Thymus (tissue), 11 donors: ENCODE measurements at regions not wholly inside any gene's neighbourhood (a gene's known extent, or its start where the extent isn't known, plus 50 kb on each side); places are given as distances from the start of the nearest gene placed in this dataset.
A peak's percentile ranks its signal among the peaks of the same experiment; 100 is the strongest.

Source experiments
- DNase-seq, 9 donors: peaks; one replicate each; pipeline ENCODE4 v3.0.0-alpha.2; 2013; ENCODE audit warnings: low spot score in 9 of 9, low read depth in 6 of 9, missing footprints in 1 of 9
- H3K27ac ChIP-seq, 2 donors: one replicate each; pipeline ENCODE4 v1.5.1; 2013; ENCODE audit warnings: control low read depth in 1 of 2, low read depth in 1 of 2, low read length in 1 of 2, mild to moderate bottlenecking in 1 of 2, moderate library complexity in 1 of 2
- H3K27me3 ChIP-seq, 2 donors: one replicate each; pipeline ENCODE4 v1.5.1; 2013; ENCODE audit warnings: low read length in 1 of 2; ENCODE audit not compliant: control insufficient read depth in 2 of 2, insufficient read depth in 1 of 2
- H3K36me3 ChIP-seq, 2 donors: one replicate each; pipeline ENCODE4 v1.5.1; 2013; ENCODE audit warnings: low read length in 1 of 2, mild to moderate bottlenecking in 1 of 2, moderate library complexity in 1 of 2; ENCODE audit not compliant: control insufficient read depth in 2 of 2, insufficient read depth in 2 of 2
- H3K4me1 ChIP-seq, 2 donors: one replicate each; pipeline ENCODE4 v1.5.1; 2013; ENCODE audit warnings: low read length in 2 of 2; ENCODE audit not compliant: control insufficient read depth in 2 of 2, insufficient read depth in 2 of 2
- H3K4me3 ChIP-seq, 2 donors: one replicate each; pipeline ENCODE4 v1.5.1; 2013; ENCODE audit warnings: low read length in 2 of 2, control low read depth in 1 of 2, mild to moderate bottlenecking in 1 of 2
- H3K9me3 ChIP-seq, 2 donors: one replicate each; pipeline ENCODE4 v1.5.1; 2013; ENCODE audit warnings: low read length in 1 of 2, mild to moderate bottlenecking in 1 of 2; ENCODE audit not compliant: control insufficient read depth in 2 of 2, insufficient read depth in 1 of 2
- WGBS: extraction: QIAGEN DNeasy Blood & Tissue Kit; methylation state at CpG from one replicate; pipeline ENCODE4 v1.1.7; 2013; 5-methylcytosine and 5-hydroxymethylcytosine counted together
- donor health status: healthy.

DNA sequence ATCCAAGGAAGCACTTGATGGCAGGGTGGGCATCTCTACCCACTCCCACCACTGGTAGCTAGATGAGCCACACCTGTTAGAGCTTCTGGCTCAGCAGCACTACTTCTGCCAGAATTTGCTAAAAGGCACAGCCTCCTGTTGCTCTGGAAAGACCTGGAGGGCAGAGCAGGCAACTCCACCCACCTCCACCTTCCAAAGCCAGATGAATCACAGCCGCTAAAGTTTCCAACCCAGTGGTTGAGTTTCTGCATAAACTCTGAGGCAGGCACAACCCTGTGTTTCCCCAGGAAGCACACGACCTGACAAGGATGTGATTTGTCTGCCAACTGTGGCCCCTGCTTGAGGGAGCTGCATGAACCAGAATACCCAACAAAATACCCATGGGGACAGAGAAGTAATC, 111.6 kb upstream of the GCFC2 start:
- H3K4me1 ChIP-seq: no peaks in the 10 kb centered on the region
- H3K36me3 ChIP-seq: no peaks in the 10 kb centered on the region
- DNase-seq: no peak
- no peaks in the 10 kb centered on the region for H3K27me3 ChIP-seq
- peaks cover 0 to 6% of the 10 kb centered on the region in 2 donors for H3K9me3 ChIP-seq
- WGBS: 77% methylated on average over 2 of the region's 2 CpGs
- H3K4me3 ChIP-seq: no peak overlapping the region
- H3K27ac ChIP-seq: no peak overlapping the region

GRCh38 chr2:75820693-75821092, 110.0 kb upstream of the GCFC2 start:
- Histone ChIP-seq H3K4me3 (no peak overlapping the region), H3K36me3 (no peaks in the 10 kb centered on the region), H3K4me1 (no peaks in the 10 kb centered on the region), H3K9me3 (peaks cover 0 to 6% of the 10 kb centered on the region in 2 donors), H3K27ac (no peak overlapping the region), H3K27me3 (no peaks in the 10 kb centered on the region)
- DNase-seq: no peak
- 91% methylated on average over 3 of the region's 3 CpGs for WGBS

DNA sequence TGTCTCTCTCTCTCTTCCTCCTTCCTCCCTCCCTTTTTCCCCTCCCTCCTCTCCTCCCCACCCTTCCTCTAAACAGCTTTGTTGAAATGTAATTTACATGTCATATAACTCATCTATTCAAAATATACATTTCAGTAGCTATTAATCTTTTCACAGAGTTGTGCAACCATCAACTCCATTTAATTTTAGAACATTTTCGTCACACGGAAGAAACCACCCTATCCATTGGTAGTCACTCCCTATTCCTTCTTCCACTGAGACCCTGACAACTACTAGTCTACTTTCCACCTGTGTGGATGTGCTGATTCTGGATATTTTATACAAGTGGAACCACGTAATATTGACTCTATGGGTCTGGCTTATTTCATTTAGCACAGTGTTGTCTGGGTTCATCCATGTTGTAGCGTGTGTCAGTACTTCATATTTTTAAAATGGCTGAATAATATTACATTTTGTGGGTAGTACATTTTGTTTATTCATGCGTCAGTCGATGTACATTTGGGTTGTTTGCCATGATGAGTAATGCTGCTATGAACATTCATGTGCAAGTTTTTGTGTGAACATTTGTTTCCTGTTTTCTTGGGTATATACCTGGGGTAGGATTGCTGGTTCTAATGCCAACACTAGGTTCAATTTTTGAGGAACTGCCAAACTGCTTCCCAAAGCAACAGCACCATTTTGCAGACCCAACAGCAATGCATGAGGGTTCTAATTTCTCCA, 100.1 kb upstream of the GCFC2 start:
- no peaks in the 10 kb centered on the region for H3K4me1 ChIP-seq
- no peaks in the 10 kb centered on the region for H3K27me3 ChIP-seq
- WGBS: 88% methylated on average over 6 of the region's 6 CpGs
- no peaks in the 10 kb centered on the region for H3K9me3 ChIP-seq
- H3K4me3 ChIP-seq: no peak overlapping the region
- H3K36me3 ChIP-seq: no peaks in the 10 kb centered on the region
- no peak overlapping the region for H3K27ac ChIP-seq
- DNase-seq: no peak

DNA sequence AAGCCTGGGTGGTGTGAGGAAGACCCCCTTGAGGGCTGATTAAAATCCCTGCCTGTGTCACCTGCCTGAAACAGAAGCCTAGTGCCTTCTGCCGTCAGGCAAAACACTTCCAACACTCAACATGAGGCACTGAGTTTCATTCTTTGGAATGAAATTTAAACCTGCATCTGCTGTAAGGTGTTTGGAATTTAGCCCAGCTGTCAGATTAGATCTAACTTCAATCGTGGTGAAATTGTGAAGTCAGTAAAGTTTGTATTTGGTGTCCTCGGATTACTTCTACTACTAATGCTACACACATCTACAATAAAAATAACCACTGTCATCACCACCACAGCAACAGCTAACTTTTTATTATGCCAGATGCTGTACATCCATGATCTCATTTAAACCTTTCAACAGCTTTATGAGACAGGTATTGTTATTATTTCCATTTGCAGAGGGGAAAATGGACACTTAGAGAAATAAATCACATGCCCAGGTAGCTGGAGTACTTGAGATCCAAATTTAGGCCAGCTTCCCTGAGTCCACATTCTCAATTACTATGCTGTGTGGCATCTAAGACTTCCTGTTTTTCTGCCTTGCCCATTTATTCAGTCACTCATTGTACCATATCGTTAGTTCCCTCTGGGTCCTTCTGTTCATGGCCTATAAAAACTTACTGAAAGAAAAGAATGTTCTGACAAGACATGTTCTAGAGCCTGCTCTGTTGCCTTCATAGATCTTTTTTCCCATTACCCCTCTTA, 98.2 kb upstream of the GCFC2 start:
- Histone ChIP-seq H3K36me3 (no peaks in the 10 kb centered on the region), H3K9me3 (no peaks in the 10 kb centered on the region), H3K27ac (no peak overlapping the region), H3K4me3 (no peak overlapping the region), H3K4me1 (no peaks in the 10 kb centered on the region), H3K27me3 (no peaks in the 10 kb centered on the region)
- 73% methylated on average over 4 of the region's 4 CpGs for whole genome bisulfite sequencing
- DNase-seq: peak in 1 of 9 donors; percentile 14

DNA sequence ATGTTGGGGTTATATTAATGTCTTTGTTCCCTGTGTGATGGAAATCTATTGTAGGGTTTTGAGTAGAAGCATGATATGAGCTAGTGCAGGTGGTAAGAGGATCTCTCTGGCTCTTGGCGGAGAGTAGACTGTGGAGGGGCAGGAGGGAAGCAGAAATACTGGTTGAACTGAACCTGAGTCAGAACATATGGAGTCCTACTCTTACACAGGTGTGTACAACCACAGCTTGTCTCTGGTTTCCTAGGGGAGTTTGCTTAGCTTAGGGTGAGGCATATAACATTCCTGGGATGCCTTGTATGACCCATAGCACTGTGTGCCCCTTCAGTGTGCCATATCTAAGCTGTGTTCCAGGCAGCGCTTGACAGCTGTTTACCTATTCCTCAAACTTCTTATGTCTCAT, 97.3 kb upstream of the GCFC2 start:
- Histone ChIP-seq H3K27ac (peak overlapping the region in 1 of 2 donors; percentile 5), H3K27me3 (no peaks in the 10 kb centered on the region), H3K4me3 (no peak overlapping the region), H3K4me1 (no peaks in the 10 kb centered on the region), H3K9me3 (no peaks in the 10 kb centered on the region), H3K36me3 (no peaks in the 10 kb centered on the region)
- peak in 1 of 9 donors; percentile 7 for DNase-seq
- 92% methylated on average over 2 of the region's 2 CpGs for WGBS

- Histone ChIP-seq H3K27me3 (no peaks in the 10 kb centered on the region), H3K9me3 (no peaks in the 10 kb centered on the region), H3K4me3 (no peak overlapping the region), H3K27ac (no peak overlapping the region), H3K36me3 (no peaks in the 10 kb centered on the region), H3K4me1 (no peaks in the 10 kb centered on the region)
- DNase-seq: no peak
- WGBS: 49% methylated on average over 2 of the region's 2 CpGs
Observed at GRCh38 chr2:75801234-75801982, 90.7 kb upstream of the GCFC2 start.

DNA sequence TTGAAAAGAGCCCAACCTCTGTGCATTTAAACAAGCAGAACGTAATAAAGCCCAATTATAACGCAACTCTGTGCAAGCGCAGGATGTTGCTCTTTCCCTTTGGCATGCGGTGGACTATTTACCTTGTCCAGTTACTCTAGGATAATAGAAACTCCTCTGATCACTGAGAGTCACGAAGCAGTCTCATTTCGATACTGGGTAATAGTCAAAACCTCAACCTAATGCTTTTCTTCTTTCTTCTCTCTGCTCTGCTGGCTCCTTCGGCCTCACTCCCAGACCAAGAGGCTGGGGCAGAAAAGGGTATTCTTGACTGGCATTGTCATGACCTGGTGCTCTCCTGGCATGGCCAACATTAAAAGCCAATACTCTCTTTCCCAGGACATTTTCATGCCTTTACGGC, 89.7 kb upstream of the GCFC2 start:
- no peaks in the 10 kb centered on the region for H3K4me1 ChIP-seq
- DNase-seq: no peak
- no peaks in the 10 kb centered on the region for H3K9me3 ChIP-seq
- H3K27me3 ChIP-seq: no peaks in the 10 kb centered on the region
- H3K36me3 ChIP-seq: no peaks in the 10 kb centered on the region
- no peak overlapping the region for H3K4me3 ChIP-seq
- no peak overlapping the region for H3K27ac ChIP-seq
- whole genome bisulfite sequencing: 92% methylated on average over 8 of the region's 8 CpGs

DNA sequence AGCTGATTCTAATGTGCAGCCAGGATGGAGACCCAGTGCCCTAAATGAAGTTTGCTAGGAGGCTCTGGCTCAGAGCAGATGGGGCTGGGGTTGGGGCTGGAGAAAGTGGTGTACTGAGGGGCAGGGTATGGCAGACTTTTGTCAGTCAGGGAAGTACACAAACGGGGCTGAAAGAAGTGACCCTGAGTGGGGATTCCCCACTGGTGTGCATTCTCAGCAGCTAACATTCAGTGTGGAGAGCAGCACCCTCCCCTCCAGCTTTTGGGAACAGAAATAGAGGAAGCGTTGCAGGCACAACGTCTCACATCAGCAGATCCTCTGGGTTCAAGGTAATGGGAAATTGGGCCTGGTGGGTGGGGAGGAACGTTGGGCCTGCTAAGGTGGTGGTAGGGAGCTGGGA, 89.1 kb upstream of the GCFC2 start:
- Histone ChIP-seq H3K27ac (no peak overlapping the region), H3K4me1 (no peaks in the 10 kb centered on the region), H3K4me3 (no peak overlapping the region), H3K9me3 (no peaks in the 10 kb centered on the region), H3K27me3 (no peaks in the 10 kb centered on the region), H3K36me3 (no peaks in the 10 kb centered on the region)
- 38% methylated on average over 4 of the region's 4 CpGs for WGBS
- no peak for DNase-seq

- WGBS: 83% methylated on average over 4 of the region's 4 CpGs
- no peak for DNase-seq
- Histone ChIP-seq H3K36me3 (no peaks in the 10 kb centered on the region), H3K9me3 (no peaks in the 10 kb centered on the region), H3K27ac (no peak overlapping the region), H3K4me1 (no peaks in the 10 kb centered on the region), H3K4me3 (no peak overlapping the region), H3K27me3 (no peaks in the 10 kb centered on the region)
Observed at GRCh38 chr2:75798569-75798968, 87.9 kb upstream of the GCFC2 start.
